Activated CD4-positive, alpha-beta T cell treated with anti-CD3 and anti-CD28 coated beads, Interleukin-2, amount 10 ng/mL, durations not matched to agents 7 days and 5 days (primary cell): ENCODE measurements at regions not wholly inside any gene's neighbourhood (a gene's known extent, or its start where the extent isn't known, plus 50 kb on each side); places are given as distances from the start of the nearest gene placed in this dataset.
"Not testable (repeated sequence)": the region's sequence is repeated elsewhere in the genome, so short reads cannot be mapped to it uniquely, and the experiment has no call there.

Experiments used
- CTCF ChIA-PET: fragments of 350-600 bp; sonication (Branson Sonifier 250); formaldehyde crosslinking; loops from one replicate; lab custom pipeline; 2021; ENCODE audit warnings: antibody characterized with exemption; lab: Charles Lee
- POLR2A ChIA-PET: fragments of 350-600 bp; sonication (Branson Sonifier 250); formaldehyde crosslinking; loops from one replicate; lab custom pipeline; 2021; ENCODE audit warnings: antibody characterized with exemption; lab: Charles Lee
- DNase-seq: peaks from one replicate; pipeline ENCODE4 v3.0.0-alpha.2; 2020
- H3K27ac Mint-ChIP-seq: one replicate; pipeline ENCODE4 v1.8.0; 2021; ENCODE audit warnings: mild to moderate bottlenecking, moderate library complexity, mixed read lengths
- H3K27me3 Mint-ChIP-seq: one replicate; pipeline ENCODE4 v1.8.0; 2021; ENCODE audit warnings: mixed read lengths
- H3K36me3 Mint-ChIP-seq: one replicate; pipeline ENCODE4 v1.8.0; 2021; ENCODE audit warnings: low read depth, mixed read lengths
- H3K4me1 Mint-ChIP-seq: one replicate; pipeline ENCODE4 v1.8.0; 2021; ENCODE audit warnings: mixed read lengths
- H3K4me3 Mint-ChIP-seq: one replicate; pipeline ENCODE4 v1.8.0; 2021; ENCODE audit warnings: mild to moderate bottlenecking, moderate library complexity, mixed read lengths
- H3K9me3 Mint-ChIP-seq: one replicate; pipeline ENCODE4 v1.8.0; 2021; ENCODE audit warnings: mixed read lengths

- no peak overlapping the region for H3K4me3 Mint-ChIP-seq
- no peak overlapping the region for H3K27ac Mint-ChIP-seq
- H3K27me3 Mint-ChIP-seq = peaks cover 2% of the 10 kb centered on the region
- H3K36me3 Mint-ChIP-seq = no peaks in the 10 kb centered on the region
- no peaks in the 10 kb centered on the region for H3K4me1 Mint-ChIP-seq
- H3K9me3 Mint-ChIP-seq = peaks cover 5% of the 10 kb centered on the region
- POLR2A ChIA-PET = no interaction called here
- no peak for DNase-seq
- CTCF ChIA-PET = interaction anchor here (1.4 kb wide), 1 partner anchor 29 kb away, joined by 3 read pairs; no protein-coding TSS in a partner anchor
Observed at GRCh38 chr12:70080566-70080965, 162.7 kb upstream of the CNOT2 start.

- Mint-ChIP-seq H3K9me3 (peaks cover 5% of the 10 kb centered on the region), H3K4me3 (no peak overlapping the region), H3K27me3 (peaks cover under 1% of the 10 kb centered on the region), H3K4me1 (no peaks in the 10 kb centered on the region), H3K36me3 (no peaks in the 10 kb centered on the region), H3K27ac (no peak overlapping the region)
- DNase-seq = no peak
- CTCF ChIA-PET = no interaction called here
- POLR2A ChIA-PET = no interaction called here
Observed at GRCh38 chr12:70082997-70083676, 160.1 kb upstream of the CNOT2 start.

GRCh38 chr12:70083677-70084020, 159.6 kb upstream of the CNOT2 start:
- POLR2A ChIA-PET = no interaction called here
- H3K27ac Mint-ChIP-seq = no peak overlapping the region
- H3K27me3 Mint-ChIP-seq = no peaks in the 10 kb centered on the region
- no peaks in the 10 kb centered on the region for H3K4me1 Mint-ChIP-seq
- CTCF ChIA-PET = no interaction called here
- no peak overlapping the region for H3K4me3 Mint-ChIP-seq
- no peak for DNase-seq
- no peaks in the 10 kb centered on the region for H3K36me3 Mint-ChIP-seq
- peaks cover 5% of the 10 kb centered on the region for H3K9me3 Mint-ChIP-seq

DNA sequence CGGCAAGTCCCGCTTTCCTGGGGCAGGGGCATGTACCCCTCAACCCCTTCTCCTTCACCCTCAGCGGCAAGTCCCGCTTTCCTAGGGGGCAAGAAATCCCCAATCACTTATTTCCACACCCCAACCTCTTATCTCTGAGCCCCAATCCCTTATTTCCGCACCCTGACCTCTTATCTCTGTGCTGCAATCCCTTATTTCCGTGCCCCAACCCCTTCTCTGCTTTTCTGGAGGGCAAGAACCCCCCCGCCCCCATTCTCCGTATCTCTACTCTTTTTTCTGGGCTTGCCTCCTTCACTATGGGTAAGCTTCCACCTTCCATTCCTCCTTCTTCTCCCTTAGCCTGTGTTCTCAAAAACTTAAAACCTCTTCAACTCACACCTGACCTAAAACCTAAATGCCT, 156.9 kb upstream of the CNOT2 start:
- CTCF ChIA-PET, POLR2A ChIA-PET, H3K4me3 Mint-ChIP-seq, H3K9me3 Mint-ChIP-seq, DNase-seq, H3K36me3 Mint-ChIP-seq, H3K27me3 Mint-ChIP-seq, H3K4me1 Mint-ChIP-seq, H3K27ac Mint-ChIP-seq: not testable (repeated sequence)

DNA sequence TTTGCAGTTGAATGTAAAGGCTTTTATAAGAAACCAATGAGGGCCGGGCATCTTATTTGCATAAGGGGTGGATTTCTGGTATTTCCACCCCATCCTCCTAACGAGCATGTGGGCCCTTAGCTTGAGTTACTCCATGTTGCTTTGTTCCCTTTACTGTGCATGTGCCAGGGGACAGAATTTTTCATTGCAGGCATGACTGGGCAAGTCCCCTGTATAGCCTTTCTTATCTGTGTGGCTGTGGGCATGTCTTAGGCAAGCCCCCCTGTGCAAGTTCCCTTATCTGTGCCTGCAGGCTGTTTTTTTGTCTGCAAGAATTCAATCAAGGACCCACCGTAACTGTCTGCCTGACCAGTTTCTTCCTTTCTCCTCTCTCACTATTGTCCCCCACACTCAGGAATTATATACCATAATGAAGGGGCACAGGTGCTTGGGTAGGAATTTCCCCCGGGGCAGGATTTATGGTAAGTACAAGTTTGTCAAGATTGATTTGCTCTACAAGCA, 152.2 kb upstream of the CNOT2 start:
- no peaks in the 10 kb centered on the region for H3K4me1 Mint-ChIP-seq
- H3K9me3 Mint-ChIP-seq = peaks cover 5% of the 10 kb centered on the region
- ChIA-PET CTCF (no interaction called here), POLR2A (no interaction called here)
- H3K27me3 Mint-ChIP-seq = no peaks in the 10 kb centered on the region
- H3K4me3 Mint-ChIP-seq = no peak overlapping the region
- DNase-seq = no peak
- no peak overlapping the region for H3K27ac Mint-ChIP-seq
- no peaks in the 10 kb centered on the region for H3K36me3 Mint-ChIP-seq

DNA sequence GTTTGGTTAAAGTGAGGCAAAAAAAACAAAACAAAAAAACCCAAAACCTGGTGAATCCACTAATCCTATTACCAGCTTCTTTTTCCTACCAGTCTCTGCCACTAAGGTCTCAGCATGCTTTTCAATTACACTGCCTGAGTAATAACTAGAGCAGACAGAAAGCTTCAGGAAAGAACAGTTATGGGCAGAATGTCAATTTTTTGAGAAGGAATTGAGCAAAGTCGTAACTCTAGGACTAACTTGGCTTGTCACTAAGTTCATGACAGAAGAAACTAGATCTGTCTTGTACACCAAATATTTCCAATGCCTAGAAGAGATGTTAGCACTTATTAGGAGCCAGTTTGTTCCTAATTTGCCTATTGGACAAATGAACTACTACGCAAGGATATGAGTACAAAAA, 148.8 kb upstream of the CNOT2 start:
- Mint-ChIP-seq H3K4me3 (no peak overlapping the region), H3K27me3 (no peaks in the 10 kb centered on the region), H3K36me3 (no peaks in the 10 kb centered on the region), H3K4me1 (no peaks in the 10 kb centered on the region), H3K9me3 (peaks cover 5% of the 10 kb centered on the region), H3K27ac (no peak overlapping the region)
- DNase-seq = no peak
- ChIA-PET POLR2A (no interaction called here), CTCF (interaction anchor here (1.1 kb wide), 1 partner anchor 662 kb away, joined by 3 read pairs; no protein-coding TSS in a partner anchor)

- POLR2A ChIA-PET = no interaction called here
- DNase-seq = no peak
- no peaks in the 10 kb centered on the region for H3K4me1 Mint-ChIP-seq
- no peaks in the 10 kb centered on the region for H3K36me3 Mint-ChIP-seq
- H3K27ac Mint-ChIP-seq = no peak overlapping the region
- H3K27me3 Mint-ChIP-seq = no peaks in the 10 kb centered on the region
- no peak overlapping the region for H3K4me3 Mint-ChIP-seq
- CTCF ChIA-PET = no interaction called here
- peaks cover under 1% of the 10 kb centered on the region for H3K9me3 Mint-ChIP-seq
Observed at GRCh38 chr12:70096759-70097410, 146.3 kb upstream of the CNOT2 start.

- no peaks in the 10 kb centered on the region for H3K4me1 Mint-ChIP-seq
- CTCF ChIA-PET = no interaction called here
- POLR2A ChIA-PET = no interaction called here
- no peak for DNase-seq
- no peaks in the 10 kb centered on the region for H3K9me3 Mint-ChIP-seq
- H3K36me3 Mint-ChIP-seq = no peaks in the 10 kb centered on the region
- H3K27me3 Mint-ChIP-seq = no peaks in the 10 kb centered on the region
- no peak overlapping the region for H3K4me3 Mint-ChIP-seq
- H3K27ac Mint-ChIP-seq = no peak overlapping the region
Observed at GRCh38 chr12:70101064-70101463, 142.2 kb upstream of the CNOT2 start.

GRCh38 chr12:70106347-70106746, 136.9 kb upstream of the CNOT2 start:
- H3K4me1 Mint-ChIP-seq = no peaks in the 10 kb centered on the region
- peaks cover 5% of the 10 kb centered on the region for H3K9me3 Mint-ChIP-seq
- no peaks in the 10 kb centered on the region for H3K36me3 Mint-ChIP-seq
- H3K27ac Mint-ChIP-seq = no peak overlapping the region
- DNase-seq = no peak
- ChIA-PET CTCF (no interaction called here), POLR2A (no interaction called here)
- H3K4me3 Mint-ChIP-seq = no peak overlapping the region
- no peaks in the 10 kb centered on the region for H3K27me3 Mint-ChIP-seq

- DNase-seq = no peak
- POLR2A ChIA-PET = no interaction called here
- H3K27me3 Mint-ChIP-seq = peaks cover under 1% of the 10 kb centered on the region
- peaks cover 5% of the 10 kb centered on the region for H3K9me3 Mint-ChIP-seq
- CTCF ChIA-PET = no interaction called here
- no peaks in the 10 kb centered on the region for H3K4me1 Mint-ChIP-seq
- H3K27ac Mint-ChIP-seq = no peak overlapping the region
- no peaks in the 10 kb centered on the region for H3K36me3 Mint-ChIP-seq
- H3K4me3 Mint-ChIP-seq = no peak overlapping the region
Observed at GRCh38 chr12:70110085-70110484, 133.1 kb upstream of the CNOT2 start.

DNA sequence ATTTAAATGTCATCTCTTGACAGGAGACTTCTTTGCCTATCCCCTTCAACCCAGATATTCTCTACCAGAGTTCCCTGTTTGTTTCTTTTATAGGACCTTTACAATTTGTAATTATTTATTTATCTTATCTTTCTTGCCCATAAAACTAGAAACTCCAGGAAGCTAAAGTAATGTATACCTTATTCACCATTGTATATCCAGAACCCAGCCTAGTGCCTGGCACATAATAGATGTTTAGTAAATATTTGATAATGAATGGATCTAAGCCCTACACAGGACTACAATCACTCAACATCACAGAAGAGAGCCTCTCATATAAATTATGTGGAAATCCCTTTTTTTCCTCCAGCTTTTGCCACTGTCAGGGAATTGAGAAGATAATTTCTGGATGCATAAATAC, 125.6 kb upstream of the CNOT2 start:
- POLR2A ChIA-PET = no interaction called here
- CTCF ChIA-PET = no interaction called here
- no peaks in the 10 kb centered on the region for H3K9me3 Mint-ChIP-seq
- no peaks in the 10 kb centered on the region for H3K36me3 Mint-ChIP-seq
- no peaks in the 10 kb centered on the region for H3K4me1 Mint-ChIP-seq
- H3K27me3 Mint-ChIP-seq = peaks cover 4% of the 10 kb centered on the region
- no peak overlapping the region for H3K4me3 Mint-ChIP-seq
- DNase-seq = no peak
- no peak overlapping the region for H3K27ac Mint-ChIP-seq

DNA sequence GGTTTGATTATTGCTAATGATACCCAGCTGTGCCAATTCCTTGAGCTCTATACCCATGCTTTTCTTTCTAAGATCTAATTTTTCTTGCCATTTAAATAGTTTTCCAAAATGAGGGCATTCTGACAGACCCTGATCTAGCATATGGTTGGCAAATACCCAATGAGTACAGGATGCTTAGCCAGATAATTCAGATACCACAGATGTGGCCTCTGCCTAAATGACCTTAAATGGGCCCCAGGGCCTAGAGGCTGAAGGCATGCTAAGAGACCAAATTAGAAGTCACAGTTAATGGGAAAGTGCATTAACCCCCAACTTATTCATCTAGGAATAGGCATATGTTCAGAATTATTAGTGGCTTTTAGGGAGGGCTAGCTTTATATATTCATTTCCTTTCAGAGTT, 122.3 kb upstream of the CNOT2 start:
- CTCF ChIA-PET = no interaction called here
- H3K9me3 Mint-ChIP-seq = no peaks in the 10 kb centered on the region
- H3K4me3 Mint-ChIP-seq = no peak overlapping the region

GRCh38 chr12:70121562-70121961, 121.7 kb upstream of the CNOT2 start:
- H3K4me1 Mint-ChIP-seq = no peaks in the 10 kb centered on the region
- H3K27me3 Mint-ChIP-seq = peaks cover 2% of the 10 kb centered on the region
- H3K9me3 Mint-ChIP-seq = no peaks in the 10 kb centered on the region
- no peaks in the 10 kb centered on the region for H3K36me3 Mint-ChIP-seq
- no peak overlapping the region for H3K4me3 Mint-ChIP-seq
- ChIA-PET CTCF (no interaction called here), POLR2A (no interaction called here)
- H3K27ac Mint-ChIP-seq = no peak overlapping the region
- DNase-seq = no peak

More for the DNA sequence above, 122.3 kb upstream of the CNOT2 start:
- Mint-ChIP-seq H3K27me3 (peaks cover 2% of the 10 kb centered on the region), H3K27ac (no peak overlapping the region), H3K36me3 (no peaks in the 10 kb centered on the region), H3K4me1 (no peaks in the 10 kb centered on the region)
- DNase-seq = no peak
- POLR2A ChIA-PET = no interaction called here

- Mint-ChIP-seq H3K36me3 (no peaks in the 10 kb centered on the region), H3K27me3 (peaks cover 2% of the 10 kb centered on the region), H3K9me3 (no peaks in the 10 kb centered on the region), H3K4me3 (no peak overlapping the region), H3K4me1 (no peaks in the 10 kb centered on the region), H3K27ac (no peak overlapping the region)
- DNase-seq = no peak
- ChIA-PET CTCF (no interaction called here), POLR2A (no interaction called here)
Observed at GRCh38 chr12:70122804-70123203, 120.4 kb upstream of the CNOT2 start.
